ENCODE measurements at regions not wholly inside any gene's neighbourhood (a gene's known extent, or its start where the extent isn't known, plus 50 kb on each side); places are given as distances from the start of the nearest gene placed in this dataset.
A peak's percentile ranks its signal among the peaks of the same experiment; 100 is the strongest.

GRCh38 chr12:59911516-59911915 lies 315.7 kb downstream of the SLC16A7 start:
- no peak overlapping the region for H3K4me3 ChIP-seq (replicated peaks; ENCODE audit: low read depth, low read length)
- no peak for TF ChIP-seq CTCF (IDR thresholded peaks at IDR 0.05; ENCODE audit: low read depth, low read length, missing control alignments)
- no peak for DNase-seq (ENCODE audit: extremely low read depth, low read depth)

GRCh38 chr12:59916988-59917387 lies 321.2 kb downstream of the SLC16A7 start:
- no peak for DNase-seq (ENCODE audit: extremely low read depth, low read depth)
- no peak overlapping the region for H3K4me3 ChIP-seq (replicated peaks; ENCODE audit: low read depth, low read length)
- TF ChIP-seq CTCF (IDR thresholded peaks at IDR 0.05; ENCODE audit: low read depth, low read length, missing control alignments): no peak

GRCh38 chr12:59927032-59927431 lies 331.2 kb downstream of the SLC16A7 start:
- TF ChIP-seq CTCF (IDR thresholded peaks at IDR 0.05; ENCODE audit: low read depth, low read length, missing control alignments): no peak
- H3K4me3 ChIP-seq (replicated peaks; ENCODE audit: low read depth, low read length): no peak overlapping the region
- no peak for DNase-seq (ENCODE audit: extremely low read depth, low read depth)

- no peak for TF ChIP-seq CTCF (IDR thresholded peaks at IDR 0.05; ENCODE audit: low read depth, low read length, missing control alignments)
- DNase-seq (ENCODE audit: extremely low read depth, low read depth): peak; percentile 14
- no peak overlapping the region for H3K4me3 ChIP-seq (replicated peaks; ENCODE audit: low read depth, low read length)
Observed at GRCh38 chr12:59928416-59928815, 332.6 kb downstream of the SLC16A7 start.

GRCh38 chr12:59929110-59929509 lies 333.3 kb downstream of the SLC16A7 start:
- H3K4me3 ChIP-seq (replicated peaks; ENCODE audit: low read depth, low read length): no peak overlapping the region
- DNase-seq (ENCODE audit: extremely low read depth, low read depth): no peak
- no peak for TF ChIP-seq CTCF (IDR thresholded peaks at IDR 0.05; ENCODE audit: low read depth, low read length, missing control alignments)

- no peak overlapping the region for H3K4me3 ChIP-seq (replicated peaks; ENCODE audit: low read depth, low read length)
- TF ChIP-seq CTCF (IDR thresholded peaks at IDR 0.05; ENCODE audit: low read depth, low read length, missing control alignments): no peak
- DNase-seq (ENCODE audit: extremely low read depth, low read depth): no peak
Observed at GRCh38 chr12:59934486-59934885, 338.7 kb downstream of the SLC16A7 start.

- TF ChIP-seq CTCF (IDR thresholded peaks at IDR 0.05; ENCODE audit: low read depth, low read length, missing control alignments): no peak
- H3K4me3 ChIP-seq (replicated peaks; ENCODE audit: low read depth, low read length): no peak overlapping the region
Observed at GRCh38 chr12:59936534-59936933, 340.7 kb downstream of the SLC16A7 start.

More at GRCh38 chr12:59936534-59936933, 340.7 kb downstream of the SLC16A7 start:
- DNase-seq (ENCODE audit: extremely low read depth, low read depth): no peak

All from HFF-Myc (cell line).